GM12878 (cell line): ENCODE measurements at regions not wholly inside any gene's neighbourhood (a gene's known extent, or its start where the extent isn't known, plus 50 kb on each side); places are given as distances from the start of the nearest gene placed in this dataset.

Experiments used
- CREB1 ChIP-seq: IDR thresholded peaks from 2 replicates; pipeline ENCODE4 v1.6.1; 2012; ENCODE audit warnings: low read depth, mild to moderate bottlenecking, inconsistent platforms
- MXI1 ChIP-seq: fragments of 150-350 bp; IDR thresholded peaks from 2 replicates; pipeline ENCODE4 v1.6.1; 2011; ENCODE audit warnings: low read depth, mild to moderate bottlenecking, inconsistent platforms, low read length, improper control_type of control experiment
- POLR2A ChIP-seq: IDR thresholded peaks from 2 replicates; pipeline ENCODE4 v1.6.1; 2011; ENCODE audit warnings: low read depth, mild to moderate bottlenecking, low read length
- RELA ChIP-seq: fragments of 450-650 bp; IDR thresholded peaks from 2 replicates; pipeline ENCODE4 v1.8.0; 2014; ENCODE audit warnings: borderline replicate concordance; ENCODE audit not compliant: partially characterized antibody
- SIN3A ChIP-seq: IDR thresholded peaks from 2 replicates; pipeline ENCODE4 v1.6.1; 2012; ENCODE audit warnings: low read depth, low read length, improper control_type of control experiment
- SREBF2 ChIP-seq: IDR thresholded peaks from 2 replicates; pipeline ENCODE4 v1.6.1; 2012; ENCODE audit warnings: mild to moderate bottlenecking, low read length
- TAF1 ChIP-seq: IDR thresholded peaks from 2 replicates; pipeline ENCODE4 v1.6.1; 2011; ENCODE audit warnings: mild to moderate bottlenecking, low read depth, low read length, borderline replicate concordance

GRCh38 chr1:38578271-38578951 lies 281.2 kb downstream of the RRAGC start:
- TF ChIP-seq POLR2A (no peak), CREB1 (no peak), SIN3A (no peak), RELA (no peak), TAF1 (no peak), MXI1 (no peak), SREBF2 (no peak)
